ENCODE measurements at regions not wholly inside any gene's neighbourhood (a gene's known extent, or its start where the extent isn't known, plus 50 kb on each side); places are given as distances from the start of the nearest gene placed in this dataset.
"Not testable (repeated sequence)": the region's sequence is repeated elsewhere in the genome, so short reads cannot be mapped to it uniquely, and the experiment has no call there.

DNA sequence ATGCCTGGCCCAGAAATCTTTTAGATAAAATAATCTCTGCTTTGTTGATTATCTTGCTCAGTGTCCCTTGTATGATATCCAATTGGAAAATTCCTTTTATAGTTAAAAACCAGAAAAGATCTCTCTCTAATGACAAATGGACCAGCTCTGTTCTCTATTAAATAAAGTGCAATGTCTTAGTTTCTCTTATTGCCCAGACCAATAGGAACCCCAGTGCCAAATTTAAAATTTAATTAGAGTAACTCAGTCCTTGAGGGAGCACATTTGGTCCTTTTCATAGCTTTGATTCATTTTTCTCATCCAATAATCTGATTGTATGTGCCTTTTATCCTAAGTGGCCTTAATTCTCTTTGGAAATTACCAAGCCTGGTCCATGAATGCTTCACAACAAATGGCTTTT lies 158.9 kb upstream of the FOXK1 start:
- no peak for DNase-seq (ENCODE audit: low read depth in 1 of 2, low spot score in 1 of 2)

DNA sequence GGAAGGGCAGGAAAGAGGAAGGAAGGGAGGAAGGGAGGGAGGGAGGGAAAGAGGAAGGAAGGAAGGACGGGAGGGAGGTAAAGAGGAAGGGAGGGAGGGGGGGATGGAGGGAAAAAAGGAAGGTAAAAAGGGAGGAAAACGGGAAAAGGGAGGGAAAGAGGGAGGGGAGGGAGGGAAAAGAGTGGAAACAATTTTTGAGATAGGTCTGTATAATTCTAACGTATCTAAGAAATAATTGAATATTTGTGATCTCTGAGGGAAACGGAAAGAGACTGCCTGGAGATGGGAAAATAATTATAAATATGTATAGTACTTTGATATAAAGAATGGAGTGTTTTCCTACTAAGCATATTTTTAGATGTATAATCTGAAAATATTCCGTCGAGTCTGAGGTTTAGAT lies 158.2 kb upstream of the FOXK1 start:
- no peak for DNase-seq (ENCODE audit: low read depth in 1 of 2, low spot score in 1 of 2)

DNA sequence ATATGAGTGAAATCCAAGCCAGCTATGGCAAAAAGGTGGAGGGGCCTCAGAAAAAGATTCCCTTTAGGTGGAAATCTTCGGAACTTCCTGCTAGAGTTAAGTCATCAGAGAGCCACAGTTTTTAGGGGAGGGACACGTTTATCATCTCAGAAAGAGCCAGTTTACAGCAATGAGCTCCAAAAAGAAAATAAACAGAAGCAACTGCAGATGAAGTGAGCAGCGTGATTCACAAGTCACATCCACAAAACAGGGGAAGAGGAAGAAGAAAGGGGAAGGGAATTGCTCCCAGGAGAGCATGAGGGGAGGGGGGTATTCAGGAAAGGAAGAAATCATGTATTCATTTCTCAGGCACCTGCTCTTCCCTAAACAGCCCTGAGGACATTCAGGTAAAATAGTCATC lies 156.2 kb upstream of the FOXK1 start:
- DNase-seq (ENCODE audit: low read depth in 1 of 2, low spot score in 1 of 2), result no peak

DNA sequence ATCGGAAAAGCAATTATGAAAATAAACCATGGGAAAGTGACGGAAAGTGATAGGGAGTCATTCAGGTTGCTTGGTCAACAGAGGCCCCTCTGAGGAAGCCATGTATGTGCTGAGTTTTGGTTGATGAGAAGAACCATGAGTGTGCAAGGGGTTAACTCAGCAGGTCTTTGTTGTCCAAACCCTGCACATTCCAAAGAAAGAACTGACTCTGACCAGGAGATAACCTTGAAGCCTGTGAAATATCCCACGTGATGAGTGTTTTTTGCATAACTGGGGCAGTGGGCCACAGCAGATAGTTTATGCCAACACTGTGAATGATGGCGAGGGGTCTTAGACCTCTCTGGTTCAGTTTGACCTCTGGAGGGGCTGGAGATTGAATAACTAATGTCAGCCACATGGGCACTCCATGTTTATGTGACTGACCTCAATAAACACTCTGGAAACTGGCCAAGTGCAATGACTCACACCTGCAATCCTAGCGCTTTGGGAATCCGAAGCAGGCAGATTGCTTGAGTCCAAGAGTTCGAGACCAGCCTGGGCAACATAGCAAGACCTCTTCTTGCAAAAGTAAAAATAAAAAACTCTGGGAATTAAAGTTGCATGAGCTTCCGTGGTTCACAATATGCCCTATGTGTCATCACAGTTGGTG lies 154.0 kb upstream of the FOXK1 start:
- no peak for DNase-seq (ENCODE audit: low read depth in 1 of 2, low spot score in 1 of 2)

DNA sequence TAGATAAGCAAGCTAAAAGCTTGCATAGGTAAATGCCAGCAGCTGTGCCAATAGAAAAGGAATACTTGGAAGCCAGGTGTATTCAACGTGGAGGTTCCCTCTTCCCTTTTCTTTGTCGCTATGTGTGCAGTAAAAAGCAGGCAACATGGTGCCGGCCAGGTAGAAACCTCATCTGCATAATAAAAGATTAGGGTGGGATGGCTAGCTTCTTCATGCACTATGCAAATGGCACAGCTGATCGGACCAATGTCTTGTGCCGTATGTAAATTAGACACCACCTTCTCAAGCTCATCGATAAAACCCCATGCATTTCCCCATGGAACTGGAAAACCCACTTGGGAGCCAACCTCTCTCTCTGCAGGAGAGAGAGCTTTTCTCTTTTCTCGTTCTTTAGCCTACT lies 150.9 kb upstream of the FOXK1 start:
- no peak for DNase-seq (ENCODE audit: low read depth in 1 of 2, low spot score in 1 of 2)

DNA sequence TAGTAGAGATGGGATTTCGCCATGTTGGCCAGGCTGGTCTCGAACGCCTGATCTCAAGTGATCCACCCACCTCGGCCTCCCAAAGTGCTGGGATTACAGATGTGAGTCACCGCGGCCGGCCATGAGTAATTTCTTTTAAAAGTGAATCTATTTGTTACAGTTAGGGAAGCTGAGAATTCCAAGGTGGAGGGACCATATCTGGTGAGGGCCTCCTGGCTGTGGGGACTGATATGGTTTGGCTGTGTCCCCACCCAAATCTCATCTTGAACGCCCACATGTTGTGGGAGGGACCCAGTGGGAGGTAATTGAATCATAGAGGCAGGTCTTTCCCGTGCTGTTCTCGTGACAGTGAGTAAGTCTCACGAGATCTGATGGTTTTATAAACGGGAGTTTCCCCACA lies 148.8 kb upstream of the FOXK1 start:
- DNase-seq (ENCODE audit: low read depth in 1 of 2, low spot score in 1 of 2), result not testable (repeated sequence)

DNA sequence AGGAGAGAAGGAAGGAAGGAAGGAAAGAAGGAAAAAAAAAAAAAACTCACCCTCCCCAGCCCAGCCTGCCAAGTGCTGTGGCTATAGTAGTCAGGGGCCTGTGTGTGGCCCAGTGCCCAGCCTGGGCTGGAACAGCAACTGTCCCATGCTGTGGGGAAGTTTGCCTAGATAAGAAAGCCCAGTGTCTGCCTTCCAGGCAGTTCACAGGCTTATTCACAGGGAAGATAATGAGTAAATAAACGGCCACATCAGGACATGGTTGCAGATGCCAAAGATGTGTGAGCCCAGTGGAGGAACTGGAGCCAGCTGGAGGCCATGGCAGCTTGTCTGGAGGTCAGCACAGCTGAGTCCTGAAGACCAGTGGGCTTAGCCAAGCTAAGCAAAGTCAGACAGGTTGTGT lies 132.4 kb upstream of the FOXK1 start:
- DNase-seq (ENCODE audit: low read depth in 1 of 2, low spot score in 1 of 2), result no peak

DNA sequence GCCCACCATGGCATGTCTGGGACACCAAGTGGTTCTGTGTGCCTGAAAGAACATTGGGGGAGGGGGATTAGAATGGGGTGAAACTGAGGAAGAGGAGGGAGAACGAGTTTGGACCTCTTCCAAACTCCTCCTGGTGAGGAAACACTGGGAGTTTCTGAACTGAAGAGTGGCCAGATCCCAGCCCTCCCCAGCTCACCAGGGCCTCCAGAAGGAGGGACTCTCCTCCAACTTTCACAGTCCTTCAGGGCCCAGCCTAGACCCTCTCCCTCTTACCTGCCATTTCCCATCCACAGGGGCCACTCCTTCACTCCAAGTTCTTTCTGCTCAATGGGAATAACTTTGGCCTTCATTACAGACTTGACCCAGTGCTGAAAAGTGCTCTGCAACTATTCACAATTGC lies 132.0 kb upstream of the FOXK1 start:
- DNase-seq (ENCODE audit: low read depth in 1 of 2, low spot score in 1 of 2), result no peak

DNA sequence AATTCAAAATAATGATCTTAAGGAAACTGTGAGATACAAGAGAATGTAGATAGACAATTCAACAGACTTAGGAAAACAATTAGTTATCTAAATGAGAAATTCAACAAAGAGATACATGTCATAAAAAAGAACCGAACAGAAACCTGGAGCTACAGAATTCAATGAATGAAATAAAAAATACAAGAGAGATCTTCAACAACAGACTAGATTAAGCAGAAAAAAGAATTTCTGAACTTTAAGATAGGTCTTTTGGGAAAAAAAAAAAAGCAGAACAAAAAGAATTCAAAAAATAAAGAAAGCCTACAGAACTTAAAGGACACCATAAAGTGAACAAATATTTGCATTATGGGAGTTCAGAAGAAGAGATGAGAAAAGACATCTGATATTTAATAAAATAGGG lies 129.1 kb upstream of the FOXK1 start:
- DNase-seq (ENCODE audit: low read depth in 1 of 2, low spot score in 1 of 2), result no peak

DNA sequence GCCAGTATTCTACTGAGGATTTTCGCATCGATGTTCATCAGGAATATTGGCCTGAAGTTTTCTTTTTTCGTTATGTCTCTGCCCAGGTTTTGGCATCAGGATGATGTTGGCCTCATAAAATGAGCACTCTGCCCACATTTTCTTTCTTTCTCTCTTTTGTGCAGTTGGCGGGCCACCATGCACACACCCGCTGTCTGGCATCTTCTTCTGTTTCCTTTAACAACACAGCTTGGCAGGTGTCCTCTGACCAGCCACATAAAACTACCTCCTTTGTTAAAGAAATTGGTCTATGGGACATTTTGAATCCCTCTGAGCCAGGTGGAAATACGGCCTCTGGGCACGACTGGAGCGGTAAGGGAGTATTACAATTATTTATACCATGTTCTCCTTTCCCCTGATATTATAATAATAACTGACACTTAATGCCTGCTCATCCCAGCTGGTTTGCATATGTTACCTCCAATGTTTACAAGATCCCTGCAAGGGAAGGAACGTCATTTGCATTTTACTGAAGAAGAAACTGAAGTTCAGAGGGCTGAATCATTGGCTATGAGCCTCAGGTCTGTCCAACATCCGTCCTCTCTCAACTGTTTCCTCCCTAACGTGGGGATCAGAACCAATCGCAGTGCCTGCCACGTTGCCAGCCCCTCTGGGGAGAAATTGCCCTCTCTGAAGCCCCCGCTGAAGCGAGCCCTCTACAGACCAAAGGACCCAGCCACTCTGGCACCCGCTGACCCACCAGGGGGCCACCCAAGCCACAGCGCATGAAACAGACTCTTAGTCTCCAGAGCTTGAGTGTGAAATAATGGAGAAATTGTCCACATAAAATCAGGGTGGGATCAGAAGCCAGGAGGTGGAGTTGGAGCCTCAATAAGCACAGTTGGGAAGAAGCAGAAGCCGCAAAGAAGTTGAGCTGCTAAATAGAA lies 125.0 kb upstream of the FOXK1 start:
- DNase-seq (ENCODE audit: low read depth in 1 of 2, low spot score in 1 of 2), result no peak

DNA sequence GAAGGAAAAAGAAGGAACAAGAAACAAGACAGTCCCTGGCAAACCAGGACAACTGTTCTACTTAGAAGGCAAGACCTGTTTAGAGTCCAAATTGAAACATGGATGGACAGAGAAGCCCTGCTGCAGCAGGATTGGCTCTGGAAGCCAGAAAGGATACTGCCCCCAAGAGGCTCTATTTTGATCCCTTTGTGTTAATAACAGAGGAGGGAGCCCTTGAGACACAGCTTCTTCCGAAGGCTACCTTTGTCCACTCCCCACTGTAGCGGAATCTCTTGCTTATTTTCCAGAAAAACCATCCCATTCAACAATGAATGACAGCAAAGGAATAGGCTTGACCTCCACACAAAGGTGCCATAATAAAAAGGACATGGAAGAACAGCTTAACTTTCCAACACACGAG lies 120.3 kb upstream of the FOXK1 start:
- no peak for DNase-seq (ENCODE audit: low read depth in 1 of 2, low spot score in 1 of 2)

DNA sequence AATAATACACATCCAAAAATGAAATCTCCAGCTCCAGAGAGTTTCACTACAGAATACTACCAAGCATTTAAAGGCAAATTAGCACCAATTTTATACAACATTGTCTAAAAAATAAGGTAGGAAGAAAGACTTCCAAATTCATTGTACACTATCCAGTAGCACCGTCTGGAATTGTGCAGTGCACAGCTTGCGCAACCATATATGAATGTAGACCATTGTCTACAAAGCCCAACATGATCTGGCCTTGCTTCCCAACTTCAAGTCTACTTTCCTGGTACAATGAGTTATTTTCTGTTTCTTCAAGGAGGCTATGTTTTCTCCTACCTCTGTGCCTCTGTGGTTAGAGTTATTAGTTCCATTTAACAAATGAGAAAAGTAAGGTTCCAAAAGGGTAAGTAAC lies 115.4 kb upstream of the FOXK1 start:
- DNase-seq (ENCODE audit: low read depth in 1 of 2, low spot score in 1 of 2), result no peak

DNA sequence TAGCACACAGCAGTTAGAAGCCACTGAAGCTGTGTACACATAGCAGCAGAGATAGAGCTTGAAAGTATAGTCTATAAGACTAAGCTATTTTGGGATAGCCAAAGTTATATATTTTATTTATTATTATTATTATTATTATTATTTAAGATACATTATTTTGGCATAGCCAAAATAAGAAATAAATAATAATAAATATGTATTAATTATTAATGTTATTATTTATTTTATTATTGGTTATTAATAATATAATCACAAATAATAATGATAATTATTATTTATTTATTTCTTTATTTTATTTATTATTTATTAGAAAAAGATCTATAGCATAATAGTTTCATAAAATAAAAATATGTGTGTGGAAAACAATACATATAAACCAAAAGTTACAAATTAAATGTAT lies 107.2 kb upstream of the FOXK1 start:
- DNase-seq (ENCODE audit: low read depth in 1 of 2, low spot score in 1 of 2), result no peak

DNA sequence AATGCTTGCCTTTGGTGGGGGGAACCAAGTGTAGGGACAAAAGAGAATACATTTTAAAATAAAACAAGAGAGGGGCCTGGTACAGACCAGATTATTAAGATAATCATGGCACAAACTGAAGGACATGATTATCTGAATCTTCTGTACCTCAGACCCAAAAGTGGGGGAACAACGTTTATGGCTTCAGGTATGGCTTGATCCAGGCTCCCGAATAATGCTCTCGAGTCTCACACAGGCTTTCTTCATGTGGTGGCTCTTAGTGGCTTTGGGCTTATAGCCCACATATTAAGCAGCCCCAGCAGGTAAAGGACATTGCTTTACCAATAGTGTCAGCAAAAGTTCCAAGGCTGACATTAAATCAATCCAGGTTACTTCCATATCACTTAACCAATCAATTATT lies 106.8 kb upstream of the FOXK1 start:
- DNase-seq (ENCODE audit: low read depth in 1 of 2, low spot score in 1 of 2), result no peak

DNA sequence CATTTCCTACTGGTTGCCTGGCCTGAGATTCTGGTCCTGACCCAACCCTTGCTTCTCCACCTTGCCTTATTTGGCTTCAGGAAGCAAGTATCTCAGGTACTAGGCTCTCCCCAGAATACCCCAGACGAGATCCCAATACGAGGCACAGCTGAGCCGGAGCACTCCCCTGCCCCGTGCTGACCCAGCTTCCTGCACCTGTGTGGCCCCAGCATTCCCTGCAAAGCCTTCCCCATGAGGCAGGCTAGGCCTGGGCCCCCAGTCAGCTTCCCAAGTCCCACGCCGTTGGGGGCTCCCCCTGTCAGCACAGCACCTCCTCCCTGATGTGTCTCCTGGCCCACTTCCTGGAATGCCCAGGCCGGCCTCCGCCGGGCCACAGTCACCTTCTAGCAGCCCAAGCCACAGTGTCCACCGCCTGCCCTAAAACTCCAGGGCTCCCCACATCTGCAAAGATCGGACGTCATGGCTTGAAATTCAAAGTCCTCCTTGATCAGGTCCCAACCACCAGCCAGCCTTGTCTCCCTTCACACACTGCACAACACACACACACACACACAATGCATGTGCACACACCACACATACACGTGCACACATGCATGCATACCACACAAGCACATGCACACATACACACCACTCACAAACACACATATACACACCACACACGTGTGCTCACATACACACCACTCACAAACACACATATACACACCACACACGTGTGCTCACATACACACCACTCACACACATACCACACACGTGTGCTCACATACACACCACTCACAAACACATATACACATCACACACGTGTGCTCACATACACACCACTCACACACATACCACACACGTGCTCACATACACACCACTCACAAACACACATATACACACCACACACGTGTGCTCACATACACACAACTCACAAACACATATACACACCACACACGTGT lies 78.9 kb upstream of the FOXK1 start:
- DNase-seq (ENCODE audit: low read depth in 1 of 2, low spot score in 1 of 2), result no peak

DNA sequence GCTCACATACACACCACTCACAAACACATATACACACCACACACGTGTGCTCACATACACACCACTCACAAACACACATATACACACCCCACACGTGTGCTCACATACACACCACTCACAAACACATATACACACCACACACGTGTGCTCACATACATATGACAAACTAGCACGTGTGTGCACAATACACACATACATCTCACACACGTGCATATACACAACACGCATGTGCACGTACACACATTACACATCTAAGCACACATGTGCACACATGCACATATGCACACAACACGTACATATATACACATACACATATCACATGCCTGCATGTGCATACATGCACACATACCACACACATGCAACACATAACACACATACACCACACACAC lies 78.3 kb upstream of the FOXK1 start:
- DNase-seq (ENCODE audit: low read depth in 1 of 2, low spot score in 1 of 2), result no peak

DNA sequence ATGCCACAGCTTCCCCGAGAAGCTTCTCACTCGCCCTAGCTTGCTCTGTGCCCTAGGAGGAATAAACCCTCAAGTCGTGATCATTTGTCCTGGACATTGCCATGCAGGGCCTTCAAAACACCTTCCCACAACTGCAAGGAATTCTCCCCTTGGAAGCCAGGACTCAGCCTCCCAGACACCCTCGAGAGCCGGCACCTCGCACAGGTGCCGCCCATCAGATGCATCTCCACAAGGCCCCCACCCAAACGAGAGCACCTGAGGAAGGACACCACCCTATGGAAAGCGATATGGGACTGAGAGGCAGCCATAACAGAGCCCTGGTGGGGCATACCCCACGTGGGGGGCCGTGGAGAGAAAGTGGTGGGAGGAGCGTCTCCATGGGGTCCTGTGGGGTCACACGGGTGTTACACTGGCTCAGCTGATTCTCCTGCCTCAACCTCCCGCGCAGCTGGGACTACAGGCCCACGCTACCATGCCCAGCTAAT lies 77.6 kb upstream of the FOXK1 start:
- no peak for DNase-seq (ENCODE audit: low read depth in 1 of 2, low spot score in 1 of 2)

DNA sequence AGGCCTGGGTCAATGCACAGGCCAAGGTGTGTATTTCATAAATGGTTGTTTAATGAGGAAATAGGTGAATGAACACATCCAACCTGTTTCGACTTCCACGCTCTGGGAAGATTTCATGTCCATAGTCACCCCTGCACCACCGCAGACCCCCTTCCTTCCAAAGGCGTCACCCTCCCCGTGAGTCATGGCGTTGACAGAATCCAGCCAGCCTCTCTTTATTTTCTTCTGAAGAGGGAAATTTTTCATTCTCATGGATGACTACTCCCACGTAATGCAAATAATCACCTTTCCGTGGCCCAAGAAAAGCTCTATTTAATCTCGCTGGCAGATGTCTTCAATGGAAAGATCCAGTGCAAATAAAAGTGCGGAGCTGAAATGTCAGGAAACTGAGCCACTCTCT lies 75.3 kb upstream of the FOXK1 start:
- DNase-seq (ENCODE audit: low read depth in 1 of 2, low spot score in 1 of 2), result no peak

DNA sequence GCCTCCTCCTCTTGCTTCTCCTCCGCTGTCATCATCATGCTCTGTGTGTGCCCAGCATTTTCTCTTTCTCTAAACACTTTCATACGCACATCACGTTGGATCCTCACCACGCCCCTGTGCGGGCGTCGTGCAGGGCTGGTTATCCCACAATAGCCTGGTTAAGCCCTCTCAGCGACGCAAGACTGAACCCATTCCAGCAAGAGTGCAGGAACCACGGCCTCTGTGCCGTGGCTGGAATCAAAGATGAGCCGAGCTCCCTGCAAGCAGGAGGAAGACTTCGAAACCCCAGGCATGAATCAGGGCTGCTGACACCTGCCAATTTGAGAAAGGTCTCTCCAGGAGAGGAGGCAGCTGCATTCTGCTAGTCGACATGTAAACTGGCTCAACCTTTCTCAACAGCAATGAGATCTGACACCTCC lies 74.8 kb upstream of the FOXK1 start:
- no peak for DNase-seq (ENCODE audit: low read depth in 1 of 2, low spot score in 1 of 2)

DNA sequence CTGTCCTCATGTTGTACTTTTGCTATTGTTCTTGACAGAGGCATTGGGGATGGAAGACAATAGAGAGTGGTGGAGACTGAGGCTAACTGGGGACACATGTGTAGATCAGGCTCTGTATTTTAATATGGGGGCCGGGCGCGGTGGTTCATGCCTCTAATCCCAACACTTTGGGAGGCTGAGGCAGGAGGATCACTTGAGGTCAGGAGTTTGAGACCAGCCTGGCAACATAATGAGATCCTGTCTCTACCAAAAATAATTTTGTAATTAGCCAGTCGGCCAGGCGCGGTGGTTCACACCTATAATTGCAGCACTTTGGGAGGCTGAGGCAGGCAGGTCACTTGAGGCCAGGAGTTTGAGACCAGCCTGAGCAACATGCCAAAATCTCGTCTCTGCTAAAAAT lies 72.5 kb upstream of the FOXK1 start:
- not testable (repeated sequence) for DNase-seq (ENCODE audit: low read depth in 1 of 2, low spot score in 1 of 2)

DNA sequence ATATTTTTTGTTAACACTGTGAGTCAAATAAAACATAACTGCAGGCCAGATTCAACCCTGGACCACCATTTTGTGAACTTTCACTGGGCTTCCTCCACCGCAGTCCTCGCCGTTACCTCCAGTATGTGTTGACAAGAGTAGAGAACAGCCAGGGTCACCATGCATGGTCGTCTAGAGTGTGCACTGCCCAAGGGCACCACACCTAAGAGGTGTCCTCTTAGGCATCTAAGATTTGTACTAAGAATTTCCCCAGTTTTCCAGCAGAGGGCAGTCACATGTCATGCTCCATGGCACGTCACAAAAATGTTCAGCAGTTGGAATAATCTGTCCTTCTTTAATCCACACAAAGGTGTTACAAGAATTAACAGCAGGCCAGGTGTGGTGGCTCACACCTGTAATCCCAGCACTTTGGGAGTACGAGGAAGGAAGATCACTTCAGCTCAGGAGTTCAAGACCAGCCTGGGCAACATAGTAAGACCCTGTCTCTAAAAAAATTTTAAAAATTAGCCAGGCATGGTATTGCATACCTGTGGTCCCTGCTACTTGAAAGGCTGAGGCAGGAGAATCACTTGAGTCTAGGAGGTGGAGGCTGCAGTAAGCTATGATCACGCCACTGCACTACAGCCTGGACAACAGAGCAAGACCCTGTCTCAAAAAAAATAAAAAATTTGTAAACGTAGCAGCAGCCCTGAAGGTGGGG lies 71.2 kb upstream of the FOXK1 start:
- DNase-seq (ENCODE audit: low read depth in 1 of 2, low spot score in 1 of 2), result peak in 1 of 2 donors; percentile 56

All from activated CD4-positive, alpha-beta T cell treated with anti-CD3 and anti-CD28 coated beads, Interleukin-2, amount 50 U/mL, for 24 hours (primary cell).